MM.1S (cell line): ENCODE measurements at regions not wholly inside any gene's neighbourhood (a gene's known extent, or its start where the extent isn't known, plus 50 kb on each side); places are given as distances from the start of the nearest gene placed in this dataset.

Experiments
- CTCF ChIP-seq: fragments of 300-600 bp; sonication (generic); IDR thresholded peaks from 2 replicates; pipeline ENCODE4 v1.5.1; 2016; ENCODE audit warnings: antibody characterized with exemption, low read length, mixed read lengths
- EZH2phosphoT487 ChIP-seq: fragments of 300-600 bp; sonication (generic); IDR thresholded peaks from 2 replicates; pipeline ENCODE4 v1.6.1; 2018; ENCODE audit warnings: antibody characterized with exemption, low read length

GRCh38 chr9:109937861-109938453, 158.0 kb downstream of the PALM2AKAP2 start:
- TF ChIP-seq CTCF (no peak), EZH2phosphoT487 (no peak)
